PC-3 (cell line): ENCODE measurements at regions not wholly inside any gene's neighbourhood (a gene's known extent, or its start where the extent isn't known, plus 50 kb on each side); places are given as distances from the start of the nearest gene placed in this dataset.

Source experiments
- CTCF ChIP-seq: fragments of 300-600 bp; sonication (generic); conservative IDR thresholded peaks from 2 replicates; pipeline ENCODE4 v1.5.1; 2017; ENCODE audit warnings: antibody characterized with exemption, low read depth, mild to moderate bottlenecking, low read length
- EZH2 ChIP-seq: fragments of 300-600 bp; sonication (generic); IDR thresholded peaks from one replicate; pipeline ENCODE4 v1.6.1; 2017; ENCODE audit warnings: antibody characterized with exemption, mild to moderate bottlenecking, low read length; ENCODE audit not compliant: unreplicated experiment
- EZH2phosphoT487 ChIP-seq: fragments of 300-600 bp; sonication (generic); IDR thresholded peaks from 2 replicates; pipeline ENCODE4 v1.6.1; 2018; ENCODE audit warnings: mild to moderate bottlenecking, antibody characterized with exemption, low read length, borderline replicate concordance

DNA sequence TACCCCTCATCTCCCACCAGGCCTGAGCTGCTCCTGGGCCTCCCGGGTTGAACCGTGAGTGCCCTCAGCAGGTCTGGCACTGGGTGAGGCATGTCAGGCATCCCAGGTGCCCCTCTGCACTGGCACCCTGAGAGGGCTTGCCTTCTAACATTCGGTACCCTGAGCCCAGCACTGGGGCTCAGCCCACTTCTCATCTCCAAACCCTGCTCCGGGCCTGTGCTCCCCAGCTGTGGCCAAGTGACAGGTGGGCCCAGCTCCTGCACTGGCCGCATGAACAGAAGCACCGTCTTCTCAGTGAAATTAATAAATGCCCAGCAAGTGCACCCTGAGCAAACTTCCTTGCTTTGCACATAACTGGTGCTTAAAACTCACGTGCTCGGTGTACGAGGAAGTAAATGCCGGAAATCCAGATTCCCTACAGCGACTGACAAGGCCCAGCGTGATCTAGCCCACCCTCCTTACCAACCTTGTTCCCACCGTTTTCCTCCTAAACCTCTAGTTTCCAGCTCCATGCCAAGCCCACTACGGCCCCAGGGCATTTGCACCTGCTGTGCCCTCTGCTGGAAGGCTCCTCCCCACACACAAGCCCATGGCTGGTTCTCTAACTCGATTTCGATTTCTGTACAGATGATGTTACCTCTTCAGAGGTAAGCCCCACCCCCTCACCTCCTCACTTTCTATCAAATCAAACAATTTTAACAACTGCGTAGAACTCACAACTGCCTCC is 115.2 kb upstream of the NCOR2 start:
- TF ChIP-seq CTCF (no peak), EZH2 (no peak), EZH2phosphoT487 (no peak)
